Astrocyte (in vitro differentiated cells and primary cell): ENCODE measurements at regions not wholly inside any gene's neighbourhood (a gene's known extent, or its start where the extent isn't known, plus 50 kb on each side); places are given as distances from the start of the nearest gene placed in this dataset.

Source experiments
- DNase-seq: peaks from one replicate; pipeline ENCODE4 v3.0.0-alpha.2; 2010; ENCODE audit warnings: low read depth
- FAIRE-seq: peaks from 2 replicates; lab custom pipeline; 2011; peaks lifted over from hg19 to GRCh38; lab: Jason Lieb, UNC
- H2AFZ ChIP-seq: 2 replicates; pipeline ENCODE4 v1.6.0; 2012; ENCODE audit warnings: low read depth, low read length, inconsistent platforms
- H3K27ac ChIP-seq: 2 replicates; pipeline ENCODE4 v1.5.1; 2011; ENCODE audit warnings: low read depth, low read length, inconsistent platforms
- H3K27me3 ChIP-seq: 2 replicates; pipeline ENCODE4 v1.6.0; 2011; ENCODE audit warnings: low read length, inconsistent platforms; ENCODE audit not compliant: insufficient read depth
- H3K36me3 ChIP-seq: 2 replicates; pipeline ENCODE4 v1.5.1; 2011; ENCODE audit warnings: low read length, inconsistent platforms; ENCODE audit not compliant: insufficient read depth
- H3K4me1 ChIP-seq: 2 replicates; pipeline ENCODE4 v1.5.1; 2011; ENCODE audit warnings: low read length, inconsistent platforms; ENCODE audit not compliant: insufficient read depth
- H3K4me2 ChIP-seq: 2 replicates; pipeline ENCODE4 v1.6.0; 2012; ENCODE audit warnings: low read length, inconsistent platforms
- H3K4me3 ChIP-seq: 2 replicates; pipeline ENCODE4 v1.5.1; 2011; ENCODE audit warnings: low read depth, mild to moderate bottlenecking, low read length, inconsistent platforms; ENCODE audit not compliant: insufficient read depth
- H3K79me2 ChIP-seq: 2 replicates; pipeline ENCODE4 v1.6.0; 2012; ENCODE audit warnings: mild to moderate bottlenecking, low read length, inconsistent platforms; ENCODE audit not compliant: insufficient read depth
- H3K9ac ChIP-seq: 2 replicates; pipeline ENCODE4 v1.6.0; 2012; ENCODE audit warnings: mild to moderate bottlenecking, low read length, inconsistent platforms
- H3K9me3 ChIP-seq: 2 replicates; pipeline ENCODE4 v1.5.1; 2012; ENCODE audit warnings: low read depth, mild to moderate bottlenecking, low read length, inconsistent platforms; ENCODE audit not compliant: insufficient read depth
- H4K20me1 ChIP-seq: 2 replicates; pipeline ENCODE4 v1.6.0; 2012; ENCODE audit warnings: low read length, inconsistent platforms; ENCODE audit not compliant: insufficient read depth
- H3K27ac Mint-ChIP-seq: one replicate; pipeline ENCODE4 v1.8.0; 2021; ENCODE audit warnings: mild to moderate bottlenecking, mixed read lengths; ENCODE audit not compliant: unreplicated experiment
- H3K27me3 Mint-ChIP-seq: one replicate; pipeline ENCODE4 v1.8.0; 2021; ENCODE audit warnings: low read depth, mixed read lengths; ENCODE audit not compliant: unreplicated experiment
- H3K36me3 Mint-ChIP-seq: one replicate; pipeline ENCODE4 v1.8.0; 2021; ENCODE audit warnings: low read depth, mixed read lengths; ENCODE audit not compliant: unreplicated experiment
- H3K4me1 Mint-ChIP-seq: one replicate; pipeline ENCODE4 v1.8.0; 2021; ENCODE audit warnings: low read depth, mixed read lengths; ENCODE audit not compliant: unreplicated experiment
- H3K4me3 Mint-ChIP-seq: one replicate; pipeline ENCODE4 v1.8.0; 2021; ENCODE audit warnings: mild to moderate bottlenecking, moderate library complexity, mixed read lengths; ENCODE audit not compliant: unreplicated experiment
- H3K9me3 Mint-ChIP-seq: one replicate; pipeline ENCODE4 v1.8.0; 2021; ENCODE audit warnings: mild to moderate bottlenecking, mixed read lengths; ENCODE audit not compliant: unreplicated experiment
- EZH2 ChIP-seq: IDR thresholded peaks from 2 replicates; pipeline ENCODE4 v1.6.1; 2012; ENCODE audit warnings: mild to moderate bottlenecking, low read length, inconsistent platforms; ENCODE audit not compliant: insufficient read depth
- TF ChIP-seq, protein P1 (sequence below): IDR thresholded peaks from 2 replicates; pipeline ENCODE4 v1.5.1; 2011; ENCODE audit warnings: low read depth, mild to moderate bottlenecking, inconsistent platforms, low read length, moderate library complexity; ENCODE audit not compliant: insufficient read depth

DNA sequence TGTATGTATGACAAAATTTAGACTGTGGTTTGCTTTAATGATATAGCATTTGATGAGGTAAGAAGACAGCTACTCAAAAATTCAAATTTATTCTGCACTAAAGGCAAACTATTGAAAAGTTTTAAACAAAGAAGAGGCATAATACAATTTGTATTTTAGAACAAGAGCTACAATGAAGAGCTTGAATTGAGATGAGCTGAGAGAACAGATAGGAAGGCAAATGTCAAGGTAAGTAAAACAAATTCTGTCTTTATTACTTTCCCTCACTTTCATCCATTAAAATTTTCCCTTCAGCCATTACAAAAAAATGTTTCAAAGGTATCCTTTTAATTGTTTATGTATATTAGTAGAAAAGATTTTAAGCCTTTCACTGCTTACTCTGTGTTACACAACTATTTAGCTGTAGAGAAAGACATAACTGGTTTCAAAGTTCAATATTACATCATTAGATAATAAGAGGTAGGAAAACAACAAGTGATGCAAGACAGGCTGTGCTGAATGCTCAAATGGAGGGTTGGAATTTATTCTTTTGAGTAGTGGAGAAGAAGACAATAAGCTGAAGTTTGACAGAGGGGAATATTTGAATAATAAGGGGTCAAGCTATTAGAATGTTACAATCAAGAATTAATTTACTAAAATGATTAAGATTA lies 1334.1 kb downstream of the FSCB start:
- Histone ChIP-seq H2AFZ (no peak overlapping the region), H3K9me3 (no peaks in the 10 kb centered on the region), H3K27ac (no peak overlapping the region), H4K20me1 (no peaks in the 10 kb centered on the region), H3K79me2 (no peaks in the 10 kb centered on the region), H3K4me1 (no peaks in the 10 kb centered on the region), H3K36me3 (no peaks in the 10 kb centered on the region), H3K9ac (no peak overlapping the region), H3K4me2 (no peak overlapping the region), H3K4me3 (no peak overlapping the region), H3K27me3 (no peaks in the 10 kb centered on the region)
- H3K4me1 Mint-ChIP-seq = no peaks in the 10 kb centered on the region
- H3K4me3 Mint-ChIP-seq = no peak overlapping the region
- FAIRE-seq (no peak), DNase-seq (no peak)
- no peak for TF ChIP-seq EZH2
- TF ChIP-seq, protein P1, sequence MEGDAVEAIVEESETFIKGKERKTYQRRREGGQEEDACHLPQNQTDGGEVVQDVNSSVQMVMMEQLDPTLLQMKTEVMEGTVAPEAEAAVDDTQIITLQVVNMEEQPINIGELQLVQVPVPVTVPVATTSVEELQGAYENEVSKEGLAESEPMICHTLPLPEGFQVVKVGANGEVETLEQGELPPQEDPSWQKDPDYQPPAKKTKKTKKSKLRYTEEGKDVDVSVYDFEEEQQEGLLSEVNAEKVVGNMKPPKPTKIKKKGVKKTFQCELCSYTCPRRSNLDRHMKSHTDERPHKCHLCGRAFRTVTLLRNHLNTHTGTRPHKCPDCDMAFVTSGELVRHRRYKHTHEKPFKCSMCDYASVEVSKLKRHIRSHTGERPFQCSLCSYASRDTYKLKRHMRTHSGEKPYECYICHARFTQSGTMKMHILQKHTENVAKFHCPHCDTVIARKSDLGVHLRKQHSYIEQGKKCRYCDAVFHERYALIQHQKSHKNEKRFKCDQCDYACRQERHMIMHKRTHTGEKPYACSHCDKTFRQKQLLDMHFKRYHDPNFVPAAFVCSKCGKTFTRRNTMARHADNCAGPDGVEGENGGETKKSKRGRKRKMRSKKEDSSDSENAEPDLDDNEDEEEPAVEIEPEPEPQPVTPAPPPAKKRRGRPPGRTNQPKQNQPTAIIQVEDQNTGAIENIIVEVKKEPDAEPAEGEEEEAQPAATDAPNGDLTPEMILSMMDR = no peak
- no peaks in the 10 kb centered on the region for H3K9me3 Mint-ChIP-seq
- no peaks in the 10 kb centered on the region for H3K27me3 Mint-ChIP-seq
- H3K27ac Mint-ChIP-seq = no peak overlapping the region
- no peaks in the 10 kb centered on the region for H3K36me3 Mint-ChIP-seq

DNA sequence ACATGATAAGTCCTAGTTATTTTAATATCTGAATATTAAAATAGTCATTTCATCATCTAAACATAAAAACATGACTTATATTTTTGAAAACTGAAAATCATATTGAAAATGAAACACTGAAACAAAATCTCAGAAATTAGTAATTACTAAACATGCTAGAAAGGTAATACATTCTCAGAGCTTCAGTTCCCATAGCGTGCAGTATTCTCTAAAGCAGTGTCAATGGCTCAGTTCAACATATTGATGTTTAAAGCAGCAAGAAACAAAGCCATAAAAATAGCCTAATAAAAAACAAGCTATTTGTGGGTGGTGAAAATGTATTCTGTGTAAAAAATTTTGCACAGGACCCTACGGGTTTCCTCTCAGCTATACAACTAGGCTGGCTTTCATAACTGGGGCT lies 1337.4 kb downstream of the FSCB start:
- Mint-ChIP-seq H3K4me3 (no peak overlapping the region), H3K27me3 (no peaks in the 10 kb centered on the region), H3K9me3 (no peaks in the 10 kb centered on the region), H3K27ac (no peak overlapping the region), H3K4me1 (no peaks in the 10 kb centered on the region), H3K36me3 (no peaks in the 10 kb centered on the region)
- no peak overlapping the region for H3K27ac ChIP-seq
- H3K4me3 ChIP-seq = no peak overlapping the region
- DNase-seq = no peak
- H3K9ac ChIP-seq = no peak overlapping the region
- H3K79me2 ChIP-seq = no peaks in the 10 kb centered on the region
- H3K27me3 ChIP-seq = no peaks in the 10 kb centered on the region
- no peaks in the 10 kb centered on the region for H4K20me1 ChIP-seq
- FAIRE-seq = no peak
- no peak overlapping the region for H2AFZ ChIP-seq
- no peak overlapping the region for H3K4me2 ChIP-seq
- no peaks in the 10 kb centered on the region for H3K36me3 ChIP-seq
- H3K9me3 ChIP-seq = no peaks in the 10 kb centered on the region
- TF ChIP-seq, protein P1 = no peak
- no peak for TF ChIP-seq EZH2
- H3K4me1 ChIP-seq = no peaks in the 10 kb centered on the region

DNA sequence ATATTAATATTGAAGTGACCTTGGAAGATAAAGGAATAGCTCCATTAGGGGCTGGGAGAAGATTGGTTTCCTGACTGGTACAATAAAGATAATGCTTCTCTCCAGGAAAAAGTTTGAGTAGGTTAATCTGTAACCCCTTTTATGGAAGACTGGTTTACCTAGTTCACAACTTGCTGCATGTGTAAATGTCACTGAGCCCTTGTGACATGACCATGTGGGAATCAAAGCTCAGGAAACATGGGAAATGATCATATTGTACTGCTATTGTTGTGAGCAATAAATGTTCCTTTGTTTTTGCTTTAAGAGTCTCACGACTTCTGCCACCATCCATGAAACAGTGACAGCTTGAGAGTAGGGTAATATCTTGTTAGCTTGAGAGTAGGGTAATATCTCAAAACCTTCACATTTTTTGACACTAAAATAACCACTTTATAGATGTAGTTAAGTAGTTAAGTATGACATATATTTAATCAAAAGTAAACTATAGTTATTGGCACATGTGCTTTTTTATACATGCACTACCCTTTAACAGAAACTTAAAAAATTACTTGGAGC lies 1338.6 kb downstream of the FSCB start:
- no peak for TF ChIP-seq EZH2
- TF ChIP-seq, protein P1 = no peak
- H3K36me3 ChIP-seq = no peaks in the 10 kb centered on the region
- Mint-ChIP-seq H3K36me3 (no peaks in the 10 kb centered on the region), H3K4me3 (no peak overlapping the region), H3K9me3 (no peaks in the 10 kb centered on the region), H3K4me1 (no peaks in the 10 kb centered on the region), H3K27ac (no peak overlapping the region), H3K27me3 (no peaks in the 10 kb centered on the region)
- H3K27ac ChIP-seq = no peak overlapping the region
- H4K20me1 ChIP-seq = no peaks in the 10 kb centered on the region
- no peak for FAIRE-seq
- no peak for DNase-seq
- no peaks in the 10 kb centered on the region for H3K27me3 ChIP-seq
- no peak overlapping the region for H3K9ac ChIP-seq
- H3K79me2 ChIP-seq = no peaks in the 10 kb centered on the region
- no peak overlapping the region for H3K4me2 ChIP-seq
- H3K4me3 ChIP-seq = no peak overlapping the region
- no peak overlapping the region for H2AFZ ChIP-seq
- no peaks in the 10 kb centered on the region for H3K9me3 ChIP-seq
- H3K4me1 ChIP-seq = no peaks in the 10 kb centered on the region
